ENCODE measurements at regions not wholly inside any gene's neighbourhood (a gene's known extent, or its start where the extent isn't known, plus 50 kb on each side); places are given as distances from the start of the nearest gene placed in this dataset.

DNA sequence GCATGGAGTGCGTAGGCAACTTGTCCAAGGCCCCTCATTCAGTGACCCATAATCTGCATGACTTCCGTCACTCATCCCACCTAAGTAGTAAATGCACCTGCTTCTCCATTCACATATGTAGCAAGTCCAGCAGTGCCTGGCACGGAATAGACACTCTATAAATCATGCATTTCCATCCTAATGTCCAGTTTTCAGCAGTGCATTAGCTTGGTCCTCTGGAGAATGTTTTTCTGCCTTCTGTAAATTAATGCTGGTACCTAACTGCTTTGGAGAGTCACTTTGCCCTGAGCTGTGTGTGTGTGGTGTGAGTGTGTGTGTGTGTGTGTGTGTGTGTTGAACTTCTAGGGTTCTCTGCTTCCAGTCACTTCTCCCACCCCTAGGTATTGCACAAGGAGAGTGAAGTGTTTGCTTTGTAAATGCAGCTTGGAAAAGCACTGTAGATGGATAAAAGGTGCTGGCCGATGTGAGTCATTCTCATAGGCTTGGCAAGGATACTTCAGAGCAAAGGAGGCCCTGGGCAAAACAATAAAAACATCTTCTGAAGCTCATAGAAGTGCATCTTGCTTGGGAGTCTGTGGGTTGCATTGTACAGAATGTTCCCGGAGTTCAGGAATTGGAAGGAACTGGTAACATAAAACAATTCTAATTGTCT is 181.8 kb downstream of the KATNAL1 start:
- no peak for FAIRE-seq

DNA sequence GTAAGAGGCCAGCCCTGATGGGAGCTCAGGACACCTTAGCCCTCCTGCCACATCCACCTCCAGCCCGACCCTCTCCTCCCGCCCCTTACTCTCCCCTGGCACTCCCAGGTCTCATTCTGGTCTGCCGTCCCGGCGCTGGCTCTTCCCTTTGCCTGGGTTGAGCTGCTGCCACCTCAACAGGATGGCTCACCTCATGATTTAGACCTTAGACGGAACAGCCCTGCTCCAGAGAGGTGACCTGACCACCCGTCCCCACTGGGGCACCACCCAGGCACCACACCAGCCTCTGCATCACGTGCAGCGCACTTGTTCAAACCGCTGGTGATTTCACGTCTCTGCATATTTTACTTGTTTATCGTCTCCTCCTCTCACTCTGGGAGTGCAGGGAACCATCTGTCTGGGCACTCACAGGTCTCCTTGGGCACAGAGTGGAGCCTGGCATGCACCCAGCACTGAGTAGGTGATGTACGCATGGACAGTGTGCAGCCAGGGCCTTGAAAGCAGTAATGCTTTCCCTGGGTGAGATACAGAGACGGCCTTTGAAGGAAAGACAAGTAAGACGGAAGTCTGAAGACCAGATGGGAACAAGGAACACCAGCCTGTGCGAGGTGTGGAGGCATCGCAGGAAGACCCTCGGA is 183.1 kb downstream of the KATNAL1 start:
- no peak for FAIRE-seq

DNA sequence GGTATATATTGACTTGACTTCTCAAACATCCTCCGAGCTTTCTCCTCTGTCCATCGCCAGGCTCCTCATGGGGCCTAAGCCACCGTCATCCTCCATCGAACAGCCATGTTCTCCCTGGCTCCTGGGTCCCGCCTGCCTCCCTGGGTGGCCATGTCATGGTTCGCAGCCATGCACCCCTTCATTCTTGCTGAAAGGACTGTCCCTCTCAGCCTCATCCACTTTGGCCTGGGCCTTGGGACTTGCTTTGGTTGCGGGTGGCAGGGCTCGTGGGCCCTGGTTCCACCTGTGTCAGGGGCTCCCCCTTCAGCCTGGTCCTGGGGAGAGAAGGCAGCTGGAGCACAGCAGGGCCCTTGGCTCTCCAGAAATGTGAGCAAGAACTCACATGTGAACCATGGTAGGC is 183.8 kb downstream of the KATNAL1 start:
- FAIRE-seq = no peak

DNA sequence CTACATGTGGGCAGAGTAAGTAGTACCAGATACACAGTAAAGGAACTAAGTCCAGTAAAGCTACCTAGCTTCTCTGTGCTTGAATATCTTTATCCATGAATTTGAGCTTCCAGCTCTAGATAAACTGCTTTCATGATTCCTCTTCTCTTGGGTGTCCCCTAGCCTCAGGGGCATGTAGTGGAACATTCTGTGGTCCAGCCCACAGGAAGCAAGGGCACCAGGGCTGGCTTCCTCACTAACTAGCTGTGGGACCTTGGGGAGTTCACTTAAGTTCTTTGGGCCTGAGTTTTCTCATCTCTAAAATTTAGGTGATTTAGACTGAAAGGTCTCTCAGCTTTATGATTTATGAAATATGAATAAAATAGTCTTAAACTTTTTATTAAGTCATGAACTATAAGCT is 185.7 kb downstream of the KATNAL1 start:
- FAIRE-seq = no peak

DNA sequence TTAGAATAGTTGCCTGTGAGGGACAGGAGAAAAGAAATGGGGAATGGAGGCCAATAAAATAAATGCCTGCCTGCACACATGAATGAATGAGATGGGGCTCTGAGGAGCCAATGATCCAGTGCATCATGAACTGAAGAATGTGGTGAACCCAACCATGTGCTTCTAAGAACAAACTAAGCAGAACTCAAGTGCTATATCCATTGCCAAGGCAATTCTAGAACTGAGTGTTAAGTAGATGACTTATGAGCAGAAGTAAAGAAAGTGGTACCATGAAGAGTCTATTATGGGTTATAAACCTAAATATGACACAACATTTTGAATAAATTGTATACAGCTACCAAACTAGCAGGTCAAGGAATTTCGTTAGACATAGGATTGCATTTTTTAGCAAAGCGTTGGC is 186.1 kb downstream of the KATNAL1 start:
- FAIRE-seq = no peak

DNA sequence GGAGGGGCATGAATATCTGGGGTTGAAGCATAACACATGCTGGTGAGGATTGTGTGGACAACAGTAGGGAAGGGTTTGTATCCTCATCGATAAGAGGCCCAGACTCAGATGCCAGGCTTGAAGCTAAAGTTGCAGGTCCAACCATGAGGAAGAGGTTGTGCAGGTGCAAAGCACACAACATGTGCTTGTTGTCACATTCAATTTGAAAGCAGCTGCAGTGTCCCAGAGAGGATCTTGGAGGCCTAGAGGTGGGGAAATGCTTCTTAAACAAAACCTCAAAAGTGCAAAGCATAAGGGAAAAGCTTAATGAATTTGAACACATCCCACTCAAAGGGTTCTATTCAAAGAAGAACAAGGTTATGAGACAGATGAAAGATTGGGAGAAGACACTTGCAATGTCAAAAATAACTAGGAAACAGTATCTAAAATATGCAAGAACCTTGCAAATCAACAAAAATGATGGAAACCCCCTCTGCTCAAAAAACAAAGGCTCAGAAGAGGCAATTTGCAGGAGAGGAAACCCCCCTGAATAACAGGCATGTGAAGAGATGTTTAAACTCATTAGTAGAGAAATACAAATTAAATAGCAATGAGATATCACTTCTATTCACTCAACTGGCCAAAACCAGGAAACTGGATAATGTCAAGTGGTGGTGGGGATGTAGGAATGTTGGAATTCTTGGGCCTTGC is 187.1 kb downstream of the KATNAL1 start:
- no peak for FAIRE-seq

DNA sequence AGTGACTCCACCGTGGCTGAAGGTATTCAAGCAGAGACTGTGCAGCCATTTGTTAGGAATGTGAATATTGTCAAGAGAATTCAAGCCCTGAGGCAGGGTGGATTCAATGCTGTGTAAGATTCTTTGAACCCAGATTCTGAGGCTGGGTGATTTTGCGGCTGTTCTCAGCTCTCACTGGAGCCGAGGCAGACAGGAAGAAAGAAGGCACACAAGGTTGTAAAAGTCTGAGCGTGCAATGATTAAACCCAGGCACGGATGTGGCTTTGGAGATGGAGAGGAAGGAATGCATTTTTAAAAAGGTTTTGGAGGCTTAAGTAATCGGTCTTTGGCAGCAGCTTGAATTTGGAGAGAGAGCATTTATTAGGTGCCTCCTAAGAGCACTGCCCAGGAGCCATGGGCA is 187.9 kb downstream of the KATNAL1 start:
- FAIRE-seq = no peak

DNA sequence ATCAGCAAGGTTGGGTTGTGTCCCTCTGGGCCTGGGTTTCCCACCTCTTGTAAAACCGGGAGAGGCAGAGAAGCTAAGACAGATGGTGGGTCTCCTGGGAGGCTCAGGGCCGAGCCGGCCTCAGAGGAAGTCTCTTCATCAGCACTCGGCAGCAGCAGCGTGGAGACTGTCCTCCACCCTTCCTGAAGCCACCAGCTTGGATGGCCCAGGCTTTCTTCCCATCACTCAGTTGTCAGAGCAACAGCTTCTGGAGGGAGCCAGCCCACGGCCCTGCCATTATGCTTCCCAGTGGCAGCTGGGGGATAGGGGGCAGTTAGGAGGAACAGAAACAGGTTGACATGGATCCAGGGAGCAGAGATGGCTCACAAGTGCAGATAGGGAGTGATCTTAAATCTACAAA is 191.0 kb downstream of the KATNAL1 start:
- no peak for FAIRE-seq

DNA sequence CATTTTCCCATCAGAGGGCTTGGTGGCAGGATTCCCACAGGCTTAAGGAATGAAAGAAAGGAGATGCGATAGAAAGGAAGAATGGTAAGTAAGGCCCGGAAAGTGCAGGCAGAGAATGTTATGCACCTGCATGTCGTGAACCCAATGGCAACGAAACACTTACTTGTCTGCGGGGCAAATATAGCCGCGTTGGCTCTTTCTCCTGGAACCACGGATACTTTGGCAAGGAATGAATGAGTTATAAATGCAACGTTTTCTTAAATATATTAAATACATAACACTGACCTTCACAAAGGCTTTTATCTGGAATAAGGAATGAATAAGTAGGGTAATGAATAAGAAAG is 192.1 kb downstream of the KATNAL1 start:
- FAIRE-seq = no peak

DNA sequence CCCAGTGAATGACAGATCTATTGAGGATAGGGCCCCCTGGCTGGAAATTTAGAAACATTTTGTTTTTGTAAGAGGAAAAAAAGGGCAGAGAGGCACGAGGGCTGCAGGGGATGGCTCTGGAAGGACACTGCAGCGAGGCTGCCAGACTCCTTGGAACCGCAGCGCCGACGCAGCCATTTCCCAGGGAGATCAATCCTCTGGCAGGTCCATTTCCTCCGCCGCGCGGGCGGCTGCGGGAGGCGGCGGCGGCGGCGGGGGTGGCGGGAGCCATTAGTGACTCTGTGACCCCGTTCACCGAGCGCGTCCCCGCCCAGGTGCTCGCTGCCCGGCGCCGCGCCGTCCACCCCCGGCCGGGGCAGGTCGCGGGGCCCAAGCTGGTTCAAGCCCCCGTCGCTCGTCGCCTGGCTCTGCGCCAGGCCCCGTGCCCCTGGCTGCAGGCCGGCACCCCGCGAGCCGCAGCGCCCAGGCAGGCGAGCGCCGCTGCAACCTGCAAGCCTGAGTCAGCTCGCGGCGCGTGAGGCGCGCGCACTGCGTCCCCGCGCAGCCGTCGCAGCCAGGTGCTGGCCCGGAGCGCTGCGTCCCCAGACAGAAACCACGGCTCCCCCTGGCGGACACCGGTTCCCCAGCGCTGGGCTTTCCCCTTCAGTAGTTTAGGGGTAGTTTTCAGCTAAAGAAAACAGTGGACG is 192.6 kb downstream of the KATNAL1 start:
- FAIRE-seq = no peak

DNA sequence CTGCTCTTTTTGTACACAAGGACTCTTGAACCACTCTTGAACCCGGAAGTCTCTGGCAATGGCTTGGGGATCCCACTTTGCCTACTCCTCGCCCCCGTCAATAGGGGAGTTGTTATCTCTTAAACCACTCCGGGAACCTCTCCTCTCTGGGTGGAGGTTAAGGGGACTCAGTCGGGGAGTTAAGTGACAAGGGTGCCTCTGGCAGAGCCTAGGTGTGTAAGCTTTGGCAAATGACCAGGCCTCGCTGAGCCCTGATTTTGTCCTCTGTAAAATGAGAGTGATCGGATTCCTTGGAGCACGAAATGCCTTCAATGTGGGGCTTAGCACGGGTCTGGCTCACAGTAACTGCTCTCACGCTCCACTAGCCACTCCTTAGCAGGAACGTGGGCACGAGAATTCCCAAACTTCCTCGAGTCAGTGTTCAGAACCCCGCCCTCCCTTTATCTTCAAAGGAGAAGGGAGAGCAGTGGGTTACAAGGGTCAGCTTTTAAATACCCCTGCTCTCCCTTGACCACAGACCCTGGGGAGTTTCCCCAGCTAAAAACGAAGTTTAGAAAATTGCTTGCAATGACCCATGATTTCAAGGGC is 193.3 kb downstream of the KATNAL1 start:
- FAIRE-seq = no peak

DNA sequence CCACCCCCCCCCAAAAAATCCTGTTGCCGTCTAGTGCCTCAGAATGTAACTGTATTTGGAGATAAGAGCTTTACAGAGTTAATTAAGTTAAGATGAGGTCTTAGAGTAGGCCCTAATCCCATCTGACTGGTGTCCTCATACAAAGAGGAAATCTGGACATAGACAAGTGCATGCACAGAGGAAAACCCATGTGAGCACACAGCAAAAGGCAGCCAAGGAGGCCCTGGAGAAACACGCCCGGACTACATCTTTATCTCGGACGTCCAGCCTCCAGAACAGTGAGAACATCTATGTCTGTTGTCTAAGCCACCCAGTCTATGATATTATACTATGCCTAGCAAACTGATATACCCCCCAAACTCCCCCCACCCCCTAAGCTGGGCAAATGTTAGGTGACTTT is 193.8 kb downstream of the KATNAL1 start:
- no peak for FAIRE-seq

DNA sequence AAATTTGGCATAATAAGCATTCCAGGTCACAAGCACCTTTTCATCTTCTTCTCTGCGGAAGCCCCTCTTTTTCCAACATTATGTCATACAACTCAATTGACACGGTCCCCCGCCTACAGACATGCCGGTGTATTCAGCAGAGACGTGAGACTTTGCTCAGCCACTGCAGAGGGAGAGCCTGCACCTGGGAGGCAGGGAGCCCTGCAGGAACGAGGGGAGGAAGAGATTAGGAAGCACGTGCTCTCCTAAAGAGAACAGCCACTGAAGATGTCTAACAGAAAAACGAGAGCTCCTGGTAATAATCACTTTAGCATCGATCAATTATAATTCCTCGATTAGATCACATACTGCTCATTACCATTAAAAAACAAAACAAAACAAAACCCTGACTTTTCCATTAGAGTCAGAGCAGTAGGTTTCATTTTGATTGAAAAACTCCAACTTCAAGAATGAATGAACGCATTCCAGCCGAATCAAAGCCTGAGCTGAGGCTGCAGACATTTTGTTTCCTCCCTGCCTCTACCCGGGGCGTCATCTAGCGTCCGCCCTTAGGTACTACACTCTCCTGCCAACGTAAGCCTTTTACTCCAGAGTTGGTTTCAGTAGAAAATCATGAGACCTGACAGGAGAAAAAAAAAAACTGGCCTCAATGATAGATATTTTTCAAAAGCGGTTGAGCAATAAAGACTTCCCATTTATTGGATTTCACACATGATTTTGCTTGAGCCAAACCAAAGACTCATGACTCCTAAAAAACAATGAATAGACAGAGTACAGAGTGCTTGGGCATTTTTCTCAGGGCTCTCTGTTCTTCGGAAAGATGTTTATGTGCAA is 194.5 kb downstream of the KATNAL1 start:
- FAIRE-seq = peak; percentile 18

DNA sequence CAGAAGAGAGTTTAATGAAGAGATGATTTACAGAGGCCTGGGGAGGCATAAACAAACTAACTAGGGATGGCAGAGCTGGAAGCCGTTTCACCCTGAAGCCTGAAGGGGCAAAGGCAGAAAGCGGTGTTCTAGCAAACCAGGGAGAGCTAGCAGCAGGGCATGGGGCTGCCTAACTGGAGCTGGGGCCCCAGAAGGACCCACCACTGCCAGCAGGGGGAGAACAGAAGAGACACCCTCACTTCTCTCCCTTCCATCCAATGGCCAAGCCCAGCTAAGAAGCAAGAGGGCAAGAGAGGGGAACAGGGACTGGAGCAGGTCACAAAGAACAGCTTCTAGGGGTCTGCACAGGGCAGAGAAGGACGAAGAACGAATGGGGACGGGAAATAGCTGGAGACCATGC is 195.5 kb downstream of the KATNAL1 start:
- FAIRE-seq = no peak

DNA sequence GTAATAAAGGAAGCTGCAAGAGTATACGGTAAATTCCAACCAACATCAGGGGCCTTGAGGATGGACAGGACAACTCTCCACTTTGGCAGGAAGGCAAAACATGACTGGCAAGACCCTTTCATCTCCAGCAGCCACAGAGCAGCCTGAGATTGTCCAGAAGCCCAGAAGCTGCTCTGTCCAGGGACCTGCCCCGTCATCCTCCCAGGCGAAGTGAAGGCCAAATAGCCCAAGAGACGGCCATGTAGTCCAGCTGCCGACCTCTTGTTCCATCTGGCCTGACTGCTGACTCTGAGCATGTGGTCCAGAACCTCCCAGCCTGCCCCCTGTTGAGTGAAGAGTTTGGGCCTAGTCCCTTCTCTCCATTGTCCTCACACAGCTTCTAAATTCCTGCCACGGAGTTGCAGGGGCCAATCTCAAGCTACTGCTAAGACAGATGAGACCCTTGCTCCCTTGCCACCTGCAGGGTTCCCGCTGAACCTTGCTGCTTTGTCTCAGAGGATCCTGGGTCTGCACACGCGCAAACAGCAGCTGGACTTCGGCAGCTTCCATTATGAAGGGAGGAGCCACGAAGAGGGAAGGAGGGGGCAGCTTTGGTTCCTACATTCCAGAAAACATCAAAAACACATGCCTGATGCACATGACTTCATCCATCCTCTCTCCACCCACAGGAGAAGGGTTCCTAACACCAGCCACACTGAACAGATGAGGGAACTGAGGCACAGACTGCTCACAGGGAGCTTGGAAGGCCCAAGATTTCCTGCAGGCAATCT is 196.9 kb downstream of the KATNAL1 start:
- FAIRE-seq = no peak

DNA sequence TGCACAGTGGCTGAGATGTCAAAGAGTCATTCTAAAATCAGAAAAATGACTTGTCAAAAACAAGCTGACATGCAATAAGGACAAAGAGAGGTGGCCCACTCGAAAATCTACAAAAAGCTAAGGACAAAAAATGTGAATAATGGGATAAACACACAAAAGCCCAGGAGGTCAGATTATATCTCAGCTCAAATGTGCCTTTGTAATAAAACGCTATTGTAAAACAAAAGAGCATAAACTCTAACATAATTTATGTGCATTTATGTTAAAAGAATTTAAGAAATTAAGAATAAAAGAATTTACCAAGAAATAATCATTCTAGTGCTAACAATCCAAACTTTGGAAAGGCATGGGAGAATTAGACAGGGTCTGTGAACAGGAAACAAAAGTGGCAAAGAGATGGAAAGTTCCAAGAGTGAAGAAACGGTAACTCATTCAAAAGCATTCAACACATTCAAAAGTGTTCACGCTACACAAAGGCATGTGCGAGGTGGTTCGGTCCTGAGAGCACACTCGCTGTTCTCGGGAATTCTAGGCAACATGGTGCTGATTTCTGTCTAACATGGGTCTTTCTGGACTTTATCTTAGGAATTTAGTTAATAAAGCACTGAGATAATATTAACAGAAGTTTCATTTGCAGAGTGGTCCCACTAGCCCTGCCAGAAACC is 197.7 kb downstream of the KATNAL1 start:
- FAIRE-seq = no peak

DNA sequence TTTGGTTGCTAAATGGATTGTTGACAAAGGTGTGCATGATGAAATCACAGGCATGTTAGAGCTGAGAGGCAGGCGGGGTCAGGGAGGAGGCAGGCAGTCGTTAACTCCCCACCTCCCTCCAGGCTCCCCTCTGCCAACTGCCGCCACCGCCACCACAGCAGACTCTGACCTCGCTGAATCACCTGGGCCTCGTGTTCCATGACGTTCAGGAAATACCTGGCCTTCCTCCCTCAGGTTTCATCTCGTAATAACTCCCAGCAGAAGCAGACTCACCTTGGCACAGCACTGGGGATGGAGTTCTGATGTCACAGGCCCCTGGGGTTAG is 198.5 kb downstream of the KATNAL1 start:
- no peak for FAIRE-seq

DNA sequence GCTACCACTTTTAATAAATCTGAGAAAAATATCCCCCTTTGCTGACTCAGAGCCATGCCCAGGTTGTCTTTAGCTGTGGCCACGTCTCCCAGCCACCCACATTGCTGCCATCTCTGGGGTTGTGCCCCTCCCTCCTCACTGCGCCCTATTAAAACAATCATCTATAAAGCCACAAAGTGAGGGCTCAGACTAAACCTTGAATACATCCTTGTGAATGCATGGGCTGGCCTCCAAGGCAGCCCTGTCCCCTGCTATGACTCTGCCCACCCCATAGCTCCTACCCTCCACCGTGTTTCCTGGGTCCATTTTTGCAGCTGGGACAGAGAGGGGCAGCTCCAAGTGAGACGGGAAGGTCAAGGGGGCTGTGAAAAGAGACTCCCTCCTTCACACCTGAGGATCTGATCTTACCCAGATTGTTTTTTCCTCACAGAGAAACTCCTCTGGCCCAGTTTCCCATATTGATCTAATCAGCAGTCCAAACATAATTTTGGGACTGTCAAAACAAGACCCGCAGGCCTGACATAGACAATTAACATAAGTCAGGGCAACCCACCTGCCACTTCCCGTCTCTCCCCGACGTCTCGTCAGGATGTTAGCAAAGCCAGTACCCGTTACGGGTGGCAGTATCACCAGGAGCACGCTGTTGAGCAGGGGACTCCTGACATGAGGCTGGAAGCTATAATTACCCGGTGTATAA is 199.0 kb downstream of the KATNAL1 start:
- no peak for FAIRE-seq

DNA sequence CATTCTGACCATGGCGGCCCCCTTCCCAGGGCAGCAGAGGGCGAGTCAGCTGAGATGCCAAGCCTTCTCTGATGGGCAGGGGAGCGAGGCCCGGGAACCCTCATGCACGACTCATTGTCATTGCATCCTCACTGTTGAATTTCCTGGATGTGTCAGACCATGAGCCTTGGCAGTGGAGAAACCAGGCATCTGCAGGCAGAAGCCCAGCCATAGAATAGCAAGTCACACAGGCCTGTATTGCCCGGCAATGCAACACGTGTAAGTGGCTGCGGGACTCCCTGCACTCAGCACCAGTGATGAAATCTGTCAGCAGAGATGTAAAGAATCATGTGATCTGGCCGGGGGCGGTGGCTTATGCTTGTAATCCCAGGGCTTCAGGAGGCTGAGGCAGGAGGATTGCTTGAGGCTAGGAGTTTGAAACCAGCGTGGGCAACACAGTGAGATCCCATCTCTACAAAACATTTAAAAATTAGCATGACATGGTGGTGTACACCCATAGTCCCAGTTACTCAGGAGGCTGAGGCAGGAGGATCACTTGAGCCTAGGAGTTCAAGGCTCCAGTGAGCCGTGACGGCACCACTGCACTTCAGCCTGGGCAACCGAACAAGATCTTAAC is 199.7 kb downstream of the KATNAL1 start:
- no peak for FAIRE-seq

DNA sequence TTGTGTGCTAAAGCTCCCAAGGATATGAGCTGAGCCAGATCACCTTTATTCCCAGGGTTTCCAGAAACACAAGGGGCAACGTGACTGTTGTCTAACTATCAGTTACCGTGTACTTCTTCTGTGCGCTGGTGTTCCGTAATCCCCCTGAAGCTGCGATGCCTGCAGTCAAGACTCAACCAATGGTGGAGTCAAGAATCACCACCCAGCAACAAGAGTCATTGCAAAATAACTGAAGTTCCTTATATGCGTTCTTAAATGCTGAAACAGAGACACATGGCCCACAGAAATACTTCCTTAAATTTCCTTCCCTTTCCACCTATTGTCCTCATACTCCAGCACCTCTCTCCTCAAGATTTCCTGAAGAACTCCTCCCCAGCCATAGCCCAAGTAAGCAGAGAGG is 200.2 kb downstream of the KATNAL1 start:
- FAIRE-seq = no peak
